Activated naive CD8-positive, alpha-beta T cell treated with anti-CD3 and anti-CD28 coated beads for 36 hours (primary cell): ENCODE measurements at regions not wholly inside any gene's neighbourhood (a gene's known extent, or its start where the extent isn't known, plus 50 kb on each side); places are given as distances from the start of the nearest gene placed in this dataset.
"Not testable (repeated sequence)": the region's sequence is repeated elsewhere in the genome, so short reads cannot be mapped to it uniquely, and the experiment has no call there.

Source experiments
- DNase-seq: peaks from one replicate; pipeline ENCODE4 v3.0.0; 2021
- H3K27ac Mint-ChIP-seq: one replicate; pipeline ENCODE4 v1.8.0; 2022; ENCODE audit warnings: mild to moderate bottlenecking, moderate library complexity, mixed read lengths
- H3K27me3 Mint-ChIP-seq: one replicate; pipeline ENCODE4 v1.8.0; 2022; ENCODE audit warnings: mild to moderate bottlenecking, mixed read lengths
- H3K36me3 Mint-ChIP-seq: one replicate; pipeline ENCODE4 v1.8.0; 2021; ENCODE audit warnings: mild to moderate bottlenecking, mixed read lengths
- H3K4me1 Mint-ChIP-seq: one replicate; pipeline ENCODE4 v1.8.0; 2021; ENCODE audit warnings: mixed read lengths
- H3K4me3 Mint-ChIP-seq: one replicate; pipeline ENCODE4 v1.8.0; 2022; ENCODE audit warnings: mild to moderate bottlenecking, moderate library complexity, mixed read lengths
- H3K9me3 Mint-ChIP-seq: one replicate; pipeline ENCODE4 v1.8.0; 2022; ENCODE audit warnings: mixed read lengths

GRCh38 chr9:109986521-109986991 lies 206.6 kb downstream of the PALM2AKAP2 start:
- Mint-ChIP-seq H3K36me3 (no peaks in the 10 kb centered on the region), H3K27ac (no peak overlapping the region), H3K4me1 (no peaks in the 10 kb centered on the region), H3K27me3 (no peaks in the 10 kb centered on the region), H3K4me3 (no peak overlapping the region), H3K9me3 (peaks cover 20% of the 10 kb centered on the region)
- no peak for DNase-seq

GRCh38 chr9:109989296-109989695 lies 209.3 kb downstream of the PALM2AKAP2 start:
- Mint-ChIP-seq H3K36me3 (no peaks in the 10 kb centered on the region), H3K4me3 (no peak overlapping the region), H3K9me3 (peaks cover 15% of the 10 kb centered on the region), H3K27ac (no peak overlapping the region), H3K4me1 (no peaks in the 10 kb centered on the region), H3K27me3 (no peaks in the 10 kb centered on the region)
- no peak for DNase-seq

GRCh38 chr9:109990541-109990940 lies 210.5 kb downstream of the PALM2AKAP2 start:
- Mint-ChIP-seq H3K9me3 (peaks cover 21% of the 10 kb centered on the region), H3K4me1 (no peaks in the 10 kb centered on the region), H3K27ac (no peak overlapping the region), H3K4me3 (no peak overlapping the region), H3K36me3 (no peaks in the 10 kb centered on the region), H3K27me3 (no peaks in the 10 kb centered on the region)
- no peak for DNase-seq

GRCh38 chr9:109992293-109992692 lies 212.3 kb downstream of the PALM2AKAP2 start:
- no peak overlapping the region for H3K4me3 Mint-ChIP-seq
- no peak overlapping the region for H3K27ac Mint-ChIP-seq

GRCh38 chr9:109993250-109993978 lies 213.4 kb downstream of the PALM2AKAP2 start:
- Mint-ChIP-seq H3K9me3 (peaks cover 12% of the 10 kb centered on the region), H3K27me3 (no peaks in the 10 kb centered on the region), H3K4me1 (no peaks in the 10 kb centered on the region), H3K27ac (no peak overlapping the region), H3K36me3 (no peaks in the 10 kb centered on the region), H3K4me3 (no peak overlapping the region)
- no peak for DNase-seq

More at GRCh38 chr9:109992293-109992692, 212.3 kb downstream of the PALM2AKAP2 start:
- Mint-ChIP-seq H3K9me3 (peaks cover 20% of the 10 kb centered on the region), H3K27me3 (no peaks in the 10 kb centered on the region), H3K36me3 (no peaks in the 10 kb centered on the region), H3K4me1 (no peaks in the 10 kb centered on the region)
- DNase-seq: no peak

- no peak overlapping the region for H3K4me3 Mint-ChIP-seq
- H3K4me1 Mint-ChIP-seq: no peaks in the 10 kb centered on the region
- no peak for DNase-seq
- no peaks in the 10 kb centered on the region for H3K27me3 Mint-ChIP-seq
- no peak overlapping the region for H3K27ac Mint-ChIP-seq
- H3K9me3 Mint-ChIP-seq: peaks cover 10% of the 10 kb centered on the region
- H3K36me3 Mint-ChIP-seq: no peaks in the 10 kb centered on the region
Observed at GRCh38 chr9:109994141-109994540, 213.8 kb downstream of the C9orf152 start.

GRCh38 chr9:109996936-109997580 lies 210.9 kb downstream of the C9orf152 start:
- Mint-ChIP-seq H3K27me3 (no peaks in the 10 kb centered on the region), H3K36me3 (no peaks in the 10 kb centered on the region), H3K27ac (no peak overlapping the region), H3K4me3 (no peak overlapping the region), H3K4me1 (no peaks in the 10 kb centered on the region), H3K9me3 (peaks cover 10% of the 10 kb centered on the region)
- DNase-seq: no peak

GRCh38 chr9:109997682-109998081 lies 210.3 kb downstream of the C9orf152 start:
- Mint-ChIP-seq H3K27ac (no peak overlapping the region), H3K4me3 (no peak overlapping the region), H3K4me1 (no peaks in the 10 kb centered on the region), H3K27me3 (no peaks in the 10 kb centered on the region), H3K36me3 (no peaks in the 10 kb centered on the region), H3K9me3 (peaks cover 10% of the 10 kb centered on the region)
- DNase-seq: no peak

GRCh38 chr9:110005521-110005920 lies 202.4 kb downstream of the C9orf152 start:
- H3K4me1 Mint-ChIP-seq, H3K36me3 Mint-ChIP-seq, H3K4me3 Mint-ChIP-seq, H3K27me3 Mint-ChIP-seq, H3K27ac Mint-ChIP-seq, DNase-seq: not testable (repeated sequence)
- peaks cover 23% of the 10 kb centered on the region for H3K9me3 Mint-ChIP-seq

- H3K4me3 Mint-ChIP-seq: no peak overlapping the region
- no peaks in the 10 kb centered on the region for H3K27me3 Mint-ChIP-seq
- H3K36me3 Mint-ChIP-seq: peaks cover 7% of the 10 kb centered on the region
Observed at GRCh38 chr9:110006657-110007056, 201.3 kb downstream of the C9orf152 start.

GRCh38 chr9:110007477-110008270 lies 200.3 kb downstream of the C9orf152 start:
- peaks cover 7% of the 10 kb centered on the region for H3K4me1 Mint-ChIP-seq
- no peak for DNase-seq
- peaks cover 20% of the 10 kb centered on the region for H3K9me3 Mint-ChIP-seq
- peaks cover 7% of the 10 kb centered on the region for H3K36me3 Mint-ChIP-seq
- H3K27me3 Mint-ChIP-seq: no peaks in the 10 kb centered on the region
- H3K4me3 Mint-ChIP-seq: no peak overlapping the region
- H3K27ac Mint-ChIP-seq: no peak overlapping the region

More at GRCh38 chr9:110006657-110007056, 201.3 kb downstream of the C9orf152 start:
- Mint-ChIP-seq H3K9me3 (peaks cover 20% of the 10 kb centered on the region), H3K27ac (no peak overlapping the region), H3K4me1 (peaks cover 7% of the 10 kb centered on the region)
- DNase-seq: no peak

- peaks cover 12% of the 10 kb centered on the region for H3K9me3 Mint-ChIP-seq
Observed at GRCh38 chr9:110008663-110009062, 199.3 kb downstream of the C9orf152 start.

GRCh38 chr9:110011628-110012320 lies 196.2 kb downstream of the C9orf152 start:
- H3K4me1 Mint-ChIP-seq: no peaks in the 10 kb centered on the region
- no peaks in the 10 kb centered on the region for H3K9me3 Mint-ChIP-seq
- no peak overlapping the region for H3K4me3 Mint-ChIP-seq

More at GRCh38 chr9:110008663-110009062, 199.3 kb downstream of the C9orf152 start:
- Mint-ChIP-seq H3K4me1 (peaks cover 7% of the 10 kb centered on the region), H3K36me3 (peaks cover 7% of the 10 kb centered on the region), H3K27me3 (no peaks in the 10 kb centered on the region), H3K4me3 (no peak overlapping the region), H3K27ac (no peak overlapping the region)
- no peak for DNase-seq

GRCh38 chr9:110013064-110013463 lies 194.9 kb downstream of the C9orf152 start:
- H3K36me3 Mint-ChIP-seq: no peaks in the 10 kb centered on the region
- H3K4me1 Mint-ChIP-seq: no peaks in the 10 kb centered on the region
- H3K27me3 Mint-ChIP-seq: no peaks in the 10 kb centered on the region
- no peak for DNase-seq
- H3K9me3 Mint-ChIP-seq: no peaks in the 10 kb centered on the region
- H3K27ac Mint-ChIP-seq: no peak overlapping the region
- no peak overlapping the region for H3K4me3 Mint-ChIP-seq

More at GRCh38 chr9:110011628-110012320, 196.2 kb downstream of the C9orf152 start:
- Mint-ChIP-seq H3K27me3 (no peaks in the 10 kb centered on the region), H3K27ac (no peak overlapping the region), H3K36me3 (no peaks in the 10 kb centered on the region)
- DNase-seq: no peak
